Coronary artery (tissue), 2 donors: ENCODE measurements at regions not wholly inside any gene's neighbourhood (a gene's known extent, or its start where the extent isn't known, plus 50 kb on each side); places are given as distances from the start of the nearest gene placed in this dataset.

Experiments
- DNase-seq: peaks from one replicate; pipeline ENCODE4 v3.0.0-alpha.2; 2017; ENCODE audit warnings: low spot score
- H3K27ac ChIP-seq, 2 donors: fragments of 200-600 bp; sonication (generic); one replicate each; pipeline ENCODE4 v1.5.1; 2016 to 2019
- H3K4me3 ChIP-seq: fragments of 200-600 bp; sonication (generic); 2 replicates; pipeline ENCODE4 v1.5.1; 2016; ENCODE audit warnings: mild to moderate bottlenecking, moderate library complexity
- CTCF ChIP-seq: fragments of 200-600 bp; sonication (generic); IDR thresholded peaks from one replicate; pipeline ENCODE4 v1.5.1; 2019; ENCODE audit warnings: antibody characterized with exemption

GRCh38 chr9:1581926-1582325, 433.2 kb upstream of the SMARCA2 start:
- no peak for TF ChIP-seq CTCF
- Histone ChIP-seq H3K27ac (no peak overlapping the region), H3K4me3 (no peak overlapping the region)
- no peak for DNase-seq

DNA sequence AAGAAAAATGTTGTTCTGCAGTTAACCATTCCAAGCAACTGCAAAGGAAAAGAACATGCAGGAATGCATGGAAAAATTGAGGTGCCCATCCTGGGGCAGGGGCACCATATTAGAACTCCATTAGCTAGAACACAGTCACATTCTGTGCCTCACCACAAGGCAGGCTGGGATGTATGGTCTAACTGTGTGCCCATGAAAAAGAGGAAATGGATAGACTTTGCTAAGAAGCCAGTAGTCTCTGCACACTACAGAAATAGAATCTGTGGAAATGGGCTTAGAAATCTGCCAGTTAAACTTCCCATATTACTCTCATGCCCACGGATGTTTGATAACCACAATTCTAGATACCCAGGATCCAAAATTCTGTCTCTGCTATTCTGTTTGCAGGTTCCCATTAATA, 423.8 kb upstream of the SMARCA2 start:
- no peak for DNase-seq
- TF ChIP-seq CTCF: no peak
- H3K4me3 ChIP-seq: no peak overlapping the region
- H3K27ac ChIP-seq: no peak overlapping the region

DNA sequence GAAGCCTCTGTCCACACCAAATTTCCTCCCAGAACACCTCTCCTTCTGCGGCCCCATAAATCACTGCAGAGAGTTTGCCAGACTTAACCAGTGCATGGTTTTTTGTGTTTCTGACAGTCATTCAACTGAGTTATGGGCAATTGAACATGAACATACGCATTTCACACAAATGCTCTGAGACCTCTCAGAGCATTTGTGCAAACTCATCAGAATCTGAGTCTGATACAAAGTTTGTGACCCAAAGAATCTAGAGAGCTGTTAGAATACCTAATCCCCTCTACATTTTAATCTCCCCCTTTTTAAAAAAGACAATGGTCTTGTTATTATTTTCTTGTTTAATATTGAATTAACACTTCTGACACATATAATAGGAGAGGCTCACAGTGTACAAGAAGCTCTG, 416.9 kb upstream of the SMARCA2 start:
- no peak overlapping the region for H3K27ac ChIP-seq
- no peak overlapping the region for H3K4me3 ChIP-seq
- no peak for TF ChIP-seq CTCF
- no peak for DNase-seq

GRCh38 chr9:1599961-1600360, 415.2 kb upstream of the SMARCA2 start:
- no peak for TF ChIP-seq CTCF
- H3K27ac ChIP-seq: no peak overlapping the region
- no peak for DNase-seq
- no peak overlapping the region for H3K4me3 ChIP-seq

DNA sequence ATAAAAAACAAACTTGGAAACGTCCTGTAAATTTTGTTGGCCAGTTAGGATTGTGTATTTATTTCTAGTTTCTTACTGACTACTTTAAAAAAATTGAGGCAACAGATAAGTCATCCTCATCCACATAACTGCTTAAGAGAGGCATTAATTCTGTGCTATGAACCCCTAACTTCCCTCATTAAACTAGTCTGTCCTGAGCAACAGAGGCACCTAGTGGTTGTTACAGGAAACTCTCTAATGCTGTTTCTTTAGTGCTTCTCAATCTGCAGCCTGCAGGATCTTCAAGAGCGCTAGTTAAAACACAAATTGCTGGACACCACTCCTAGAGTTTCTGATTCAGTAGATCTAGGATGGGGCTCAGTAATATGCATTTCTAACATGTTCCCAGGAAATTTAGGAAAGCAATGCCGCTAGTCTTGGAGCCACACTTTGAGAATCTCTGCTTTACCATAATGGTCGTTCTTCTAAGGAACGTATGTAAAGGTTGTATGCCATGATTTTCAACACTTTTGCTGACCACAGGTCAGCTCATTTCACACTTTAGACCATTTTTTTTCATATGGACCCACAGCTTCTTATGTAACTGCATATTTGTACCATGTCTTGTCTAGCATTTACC, 410.1 kb upstream of the SMARCA2 start:
- DNase-seq: no peak
- no peak for TF ChIP-seq CTCF
- Histone ChIP-seq H3K4me3 (no peak overlapping the region), H3K27ac (no peak overlapping the region)

GRCh38 chr9:1606253-1606652, 408.9 kb upstream of the SMARCA2 start:
- Histone ChIP-seq H3K27ac (no peak overlapping the region), H3K4me3 (no peak overlapping the region)
- DNase-seq: no peak
- no peak for TF ChIP-seq CTCF

- no peak for TF ChIP-seq CTCF
- no peak overlapping the region for H3K27ac ChIP-seq
- H3K4me3 ChIP-seq: no peak overlapping the region
- no peak for DNase-seq
Observed at GRCh38 chr9:1612886-1613285, 402.3 kb upstream of the SMARCA2 start.
